Brain microvascular endothelial cell (primary cell): ENCODE measurements at regions not wholly inside any gene's neighbourhood (a gene's known extent, or its start where the extent isn't known, plus 50 kb on each side); places are given as distances from the start of the nearest gene placed in this dataset.

Experiments used
- DNase-seq: peaks from one replicate; pipeline ENCODE4 v3.0.0-alpha.2; 2020
- H3K27ac ChIP-seq: fragments of 250-450 bp; sonication (Bioruptor Pico); 2 replicates; pipeline ENCODE4 v1.5.1; 2020; ENCODE audit warnings: mild to moderate bottlenecking, moderate library complexity
- H3K27me3 ChIP-seq: fragments of 250-450 bp; sonication (Bioruptor Pico); replicated peaks from 2 replicates; pipeline ENCODE4 v1.5.1; 2020; ENCODE audit warnings: mild to moderate bottlenecking
- H3K36me3 ChIP-seq: fragments of 250-450 bp; sonication (Bioruptor Pico); replicated peaks from 2 replicates; pipeline ENCODE4 v1.5.1; 2020; ENCODE audit warnings: mild to moderate bottlenecking
- H3K4me3 ChIP-seq: 2 replicates; pipeline ENCODE4 v1.5.1; 2011; ENCODE audit warnings: low read depth, mild to moderate bottlenecking, control low read depth, low read length, moderate library complexity
- in situ Hi-C: cut with HindIII; loops from 2 replicates; pipeline ENCODE4 v1.10.0; 2017; ENCODE audit warnings: low sequenced_read_pairs, low pct_ligation_motif_present
- TF ChIP-seq, protein P1 (sequence below): IDR thresholded peaks from 2 replicates; pipeline ENCODE4 v1.5.1; 2011; ENCODE audit warnings: low read depth, mild to moderate bottlenecking, moderate library complexity, low read length, control low read depth, inconsistent platforms; ENCODE audit errors: missing control alignments

DNA sequence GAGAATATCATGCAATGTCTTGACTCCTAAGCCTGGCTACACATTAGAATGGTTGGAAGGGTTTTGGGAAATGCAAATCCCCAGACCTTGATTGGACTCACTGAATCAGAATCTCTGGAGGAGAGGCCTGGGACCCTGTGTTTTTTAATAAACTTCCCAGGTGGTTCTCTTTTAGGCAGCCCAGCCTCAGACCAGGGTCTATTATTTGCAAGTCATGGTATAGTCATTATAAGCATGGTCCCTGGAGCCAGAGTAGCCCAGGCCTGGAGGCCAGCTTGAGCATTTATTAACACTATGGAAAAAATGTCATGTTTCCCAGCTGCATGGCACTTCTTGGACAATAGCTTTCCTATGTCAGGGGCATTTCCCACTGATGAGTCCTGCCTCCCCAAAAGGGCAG lies 266.9 kb downstream of the NPIPA8 start:
- H3K36me3 ChIP-seq: no peaks in the 10 kb centered on the region
- H3K27me3 ChIP-seq: no peaks in the 10 kb centered on the region
- TF ChIP-seq, protein P1, sequence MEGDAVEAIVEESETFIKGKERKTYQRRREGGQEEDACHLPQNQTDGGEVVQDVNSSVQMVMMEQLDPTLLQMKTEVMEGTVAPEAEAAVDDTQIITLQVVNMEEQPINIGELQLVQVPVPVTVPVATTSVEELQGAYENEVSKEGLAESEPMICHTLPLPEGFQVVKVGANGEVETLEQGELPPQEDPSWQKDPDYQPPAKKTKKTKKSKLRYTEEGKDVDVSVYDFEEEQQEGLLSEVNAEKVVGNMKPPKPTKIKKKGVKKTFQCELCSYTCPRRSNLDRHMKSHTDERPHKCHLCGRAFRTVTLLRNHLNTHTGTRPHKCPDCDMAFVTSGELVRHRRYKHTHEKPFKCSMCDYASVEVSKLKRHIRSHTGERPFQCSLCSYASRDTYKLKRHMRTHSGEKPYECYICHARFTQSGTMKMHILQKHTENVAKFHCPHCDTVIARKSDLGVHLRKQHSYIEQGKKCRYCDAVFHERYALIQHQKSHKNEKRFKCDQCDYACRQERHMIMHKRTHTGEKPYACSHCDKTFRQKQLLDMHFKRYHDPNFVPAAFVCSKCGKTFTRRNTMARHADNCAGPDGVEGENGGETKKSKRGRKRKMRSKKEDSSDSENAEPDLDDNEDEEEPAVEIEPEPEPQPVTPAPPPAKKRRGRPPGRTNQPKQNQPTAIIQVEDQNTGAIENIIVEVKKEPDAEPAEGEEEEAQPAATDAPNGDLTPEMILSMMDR: no peak
- DNase-seq: no peak
- no peak overlapping the region for H3K27ac ChIP-seq
- no peak overlapping the region for H3K4me3 ChIP-seq
- in situ Hi-C loops: no loop called here

DNA sequence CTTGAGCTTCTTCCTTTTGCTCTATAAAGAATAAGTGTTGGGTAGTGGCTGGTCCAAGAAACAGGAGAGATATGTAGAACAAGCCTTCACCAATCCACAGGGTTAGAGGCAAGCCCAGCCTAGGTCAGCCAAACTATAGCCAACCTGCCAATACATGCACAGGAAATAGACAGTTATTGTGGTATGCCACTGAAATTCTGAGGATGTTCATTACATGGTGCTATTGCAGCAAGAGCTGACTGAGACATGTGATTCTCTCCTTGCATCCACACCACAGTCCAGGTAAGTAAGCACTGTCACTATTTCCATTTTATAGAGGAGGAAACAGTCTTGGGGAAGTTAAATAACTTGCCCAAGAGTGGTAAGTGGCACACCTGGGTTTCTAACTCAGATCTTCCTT lies 268.1 kb downstream of the NPIPA8 start:
- DNase-seq: no peak
- H3K27me3 ChIP-seq: no peaks in the 10 kb centered on the region
- no peak overlapping the region for H3K4me3 ChIP-seq
- H3K27ac ChIP-seq: no peak overlapping the region
- in situ Hi-C loops: no loop called here
- TF ChIP-seq, protein P1: no peak
- no peaks in the 10 kb centered on the region for H3K36me3 ChIP-seq

DNA sequence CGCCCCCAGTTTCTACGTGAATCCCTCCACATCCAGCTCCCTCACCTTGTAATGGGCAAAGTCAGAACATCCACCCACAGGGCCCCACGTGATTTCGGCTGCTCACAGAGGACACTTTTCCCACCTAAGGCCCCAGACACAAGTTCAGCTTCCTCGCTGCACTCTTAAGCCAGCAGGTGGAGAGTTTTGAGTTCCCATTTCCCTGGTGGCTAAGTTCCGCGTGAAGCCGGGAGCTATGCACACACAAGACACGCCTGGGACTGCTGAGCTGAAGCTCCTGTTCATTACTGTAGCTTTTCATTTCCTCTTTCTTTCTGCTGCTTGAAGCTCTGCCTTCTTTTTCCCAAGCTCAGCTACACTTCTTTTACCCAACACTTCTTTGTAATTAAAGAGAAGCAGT lies 273.8 kb downstream of the NPIPA8 start:
- H3K27ac ChIP-seq: no peak overlapping the region
- in situ Hi-C loops: no loop called here
- no peaks in the 10 kb centered on the region for H3K27me3 ChIP-seq
- H3K36me3 ChIP-seq: no peaks in the 10 kb centered on the region
- no peak overlapping the region for H3K4me3 ChIP-seq
- TF ChIP-seq, protein P1: no peak
- DNase-seq: no peak

DNA sequence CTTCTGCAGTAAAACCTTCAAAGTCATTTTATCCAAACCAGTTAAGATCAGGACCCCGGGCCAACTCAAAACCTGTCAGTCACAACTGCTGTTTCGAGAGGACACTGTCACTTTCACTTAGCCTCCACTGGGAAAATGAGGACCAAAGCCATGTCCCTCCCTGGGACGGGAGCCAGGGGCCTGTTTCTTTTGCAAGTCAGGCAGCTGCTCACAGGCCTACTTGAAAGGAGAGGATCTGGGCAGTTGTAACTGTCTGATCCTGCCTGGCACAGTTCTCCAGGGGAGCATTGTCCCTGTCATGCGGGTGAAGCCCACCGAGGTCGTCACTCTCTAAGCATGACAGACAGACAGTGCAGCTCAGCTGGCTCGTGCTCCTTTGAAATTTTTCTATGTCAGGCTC lies 276.2 kb downstream of the NPIPA8 start:
- no peaks in the 10 kb centered on the region for H3K36me3 ChIP-seq
- no peak overlapping the region for H3K4me3 ChIP-seq
- DNase-seq: no peak
- in situ Hi-C loops: no loop called here
- H3K27ac ChIP-seq: no peak overlapping the region
- no peaks in the 10 kb centered on the region for H3K27me3 ChIP-seq
- TF ChIP-seq, protein P1: no peak

DNA sequence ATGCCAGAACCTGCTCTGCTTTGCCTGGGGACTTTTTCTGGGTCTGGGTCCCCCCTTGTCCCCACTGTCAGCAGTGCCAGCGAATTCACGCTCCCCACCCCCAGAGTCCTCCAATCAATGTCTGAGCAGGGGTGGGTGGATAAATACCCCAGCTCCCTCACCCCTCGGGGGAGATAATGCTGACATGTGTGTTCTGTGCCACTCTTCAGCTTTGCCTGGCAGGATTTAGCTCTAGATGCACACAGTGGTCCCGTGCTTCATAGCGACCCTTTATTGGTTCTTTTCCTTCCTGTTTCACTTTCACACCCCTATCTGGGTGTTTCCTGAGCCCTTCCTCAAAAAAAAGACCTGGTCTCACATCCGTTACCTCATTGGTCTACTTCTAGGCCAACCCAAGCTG lies 277.0 kb downstream of the NPIPA8 start:
- H3K36me3 ChIP-seq: no peaks in the 10 kb centered on the region
- no peak for DNase-seq
- TF ChIP-seq, protein P1: no peak
- in situ Hi-C loops: no loop called here
- H3K27me3 ChIP-seq: no peaks in the 10 kb centered on the region
- no peak overlapping the region for H3K4me3 ChIP-seq
- no peak overlapping the region for H3K27ac ChIP-seq

DNA sequence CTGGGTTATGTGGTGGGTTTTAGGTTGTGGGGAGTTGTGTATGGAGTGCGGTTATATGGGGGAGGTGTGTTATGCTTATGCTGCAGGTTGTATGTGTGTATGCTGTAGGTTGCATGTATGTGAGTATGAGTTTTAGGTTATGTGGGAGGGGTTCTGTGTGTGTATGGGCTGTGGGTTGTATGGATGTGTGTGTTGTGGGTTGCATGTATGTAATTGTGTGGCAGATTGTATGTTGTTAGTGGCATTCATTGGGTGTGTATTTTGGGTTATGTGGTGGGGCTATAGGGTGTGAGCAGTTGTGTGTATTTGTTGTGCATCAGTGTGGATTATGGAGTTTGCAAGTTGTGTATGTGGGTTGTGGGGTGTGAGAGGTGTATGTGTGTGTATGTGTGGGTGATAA lies 277.4 kb downstream of the NPIPA8 start:
- no peak overlapping the region for H3K27ac ChIP-seq
- H3K27me3 ChIP-seq: no peaks in the 10 kb centered on the region
- H3K36me3 ChIP-seq: no peaks in the 10 kb centered on the region
- no peak overlapping the region for H3K4me3 ChIP-seq
- DNase-seq: no peak
- in situ Hi-C loops: no loop called here
- TF ChIP-seq, protein P1: no peak
